ENCODE measurements at regions not wholly inside any gene's neighbourhood (a gene's known extent, or its start where the extent isn't known, plus 50 kb on each side); places are given as distances from the start of the nearest gene placed in this dataset.
A peak's percentile ranks its signal among the peaks of the same experiment; 100 is the strongest.
"Not testable (repeated sequence)": the region's sequence is repeated elsewhere in the genome, so short reads cannot be mapped to it uniquely, and the experiment has no call there.

- no peak for DNase-seq
Observed at GRCh38 chrX:128599632-128600031, 547.4 kb upstream of the ACTRT1 start.

- no peak for DNase-seq
Observed at GRCh38 chrX:128582036-128582435, 529.8 kb upstream of the ACTRT1 start.

- no peak for DNase-seq
Observed at GRCh38 chrX:128581615-128582014, 529.4 kb upstream of the ACTRT1 start.

- DNase-seq, result no peak
Observed at GRCh38 chrX:128543114-128543513, 490.9 kb upstream of the ACTRT1 start.

GRCh38 chrX:128518508-128518907 lies 466.3 kb upstream of the ACTRT1 start:
- peak; percentile 35 for DNase-seq

- DNase-seq, result no peak
Observed at GRCh38 chrX:128517691-128518090, 465.5 kb upstream of the ACTRT1 start.

GRCh38 chrX:128504496-128504895 lies 452.3 kb upstream of the ACTRT1 start:
- DNase-seq, result no peak

- DNase-seq, result peak; percentile 71
Observed at GRCh38 chrX:128464116-128464515, 411.9 kb upstream of the ACTRT1 start.

- peak; percentile 12 for DNase-seq
Observed at GRCh38 chrX:128460835-128461234, 408.6 kb upstream of the ACTRT1 start.

- DNase-seq, result peak; percentile 86
Observed at GRCh38 chrX:128458888-128459287, 406.7 kb upstream of the ACTRT1 start.

GRCh38 chrX:128457674-128458073 lies 405.5 kb upstream of the ACTRT1 start:
- DNase-seq, result no peak

GRCh38 chrX:128439159-128439558 lies 387.0 kb upstream of the ACTRT1 start:
- DNase-seq, result no peak

- DNase-seq, result no peak
Observed at GRCh38 chrX:128438082-128438481, 385.9 kb upstream of the ACTRT1 start.

- no peak for DNase-seq
Observed at GRCh38 chrX:128436397-128437103, 384.3 kb upstream of the ACTRT1 start.

- no peak for DNase-seq
Observed at GRCh38 chrX:128425546-128425945, 373.3 kb upstream of the ACTRT1 start.

- no peak for DNase-seq
Observed at GRCh38 chrX:128408842-128409241, 356.6 kb upstream of the ACTRT1 start.

- DNase-seq, result peak; percentile 35
Observed at GRCh38 chrX:128396601-128397000, 344.4 kb upstream of the ACTRT1 start.

GRCh38 chrX:128383846-128384245 lies 331.6 kb upstream of the ACTRT1 start:
- not testable (repeated sequence) for DNase-seq

GRCh38 chrX:128365492-128365891 lies 313.3 kb upstream of the ACTRT1 start:
- no peak for DNase-seq

- DNase-seq, result no peak
Observed at GRCh38 chrX:128335671-128336070, 283.5 kb upstream of the ACTRT1 start.

GRCh38 chrX:128334821-128335220 lies 282.6 kb upstream of the ACTRT1 start:
- DNase-seq, result no peak

- no peak for DNase-seq
Observed at GRCh38 chrX:128310912-128311311, 258.7 kb upstream of the ACTRT1 start.

GRCh38 chrX:128309311-128309710 lies 257.1 kb upstream of the ACTRT1 start:
- DNase-seq, result peak; percentile 10

- DNase-seq, result no peak
Observed at GRCh38 chrX:128294198-128294597, 242.0 kb upstream of the ACTRT1 start.

- DNase-seq, result peak; percentile 1
Observed at GRCh38 chrX:128287693-128288092, 235.5 kb upstream of the ACTRT1 start.
